ENCODE measurements at regions not wholly inside any gene's neighbourhood (a gene's known extent, or its start where the extent isn't known, plus 50 kb on each side); places are given as distances from the start of the nearest gene placed in this dataset.

DNA sequence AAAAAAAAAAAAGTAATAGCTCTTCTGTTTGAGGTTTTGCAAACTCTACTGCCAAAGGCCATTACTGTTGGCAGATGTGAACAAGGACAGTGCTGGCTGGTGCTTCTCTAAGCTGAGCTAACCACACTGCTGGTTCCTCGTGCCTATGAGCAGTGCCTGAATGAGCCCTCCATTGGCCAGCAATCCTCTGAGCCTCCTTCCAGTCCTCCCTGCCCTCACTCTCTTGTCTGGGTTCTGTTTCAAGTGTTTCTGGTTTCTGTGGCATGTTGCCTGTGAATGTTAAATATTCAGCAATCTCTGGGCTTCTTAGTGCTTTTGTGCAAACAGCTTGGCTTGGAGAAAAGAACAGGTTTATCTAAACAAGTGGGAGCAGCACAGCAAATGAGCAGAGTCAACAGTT is 161.3 kb upstream of the AUTS2 start:
- Mint-ChIP-seq H3K4me3 (no peak overlapping the region), H3K27ac (ENCODE audit: unreplicated experiment) (no peak overlapping the region), H3K4me1 (no peaks in the 10 kb centered on the region), H3K36me3 (ENCODE audit: low read depth) (no peaks in the 10 kb centered on the region), H3K27me3 (ENCODE audit: low read depth) (no peaks in the 10 kb centered on the region), H3K9me3 (no peaks in the 10 kb centered on the region)
- TF ChIP-seq, protein P1, sequence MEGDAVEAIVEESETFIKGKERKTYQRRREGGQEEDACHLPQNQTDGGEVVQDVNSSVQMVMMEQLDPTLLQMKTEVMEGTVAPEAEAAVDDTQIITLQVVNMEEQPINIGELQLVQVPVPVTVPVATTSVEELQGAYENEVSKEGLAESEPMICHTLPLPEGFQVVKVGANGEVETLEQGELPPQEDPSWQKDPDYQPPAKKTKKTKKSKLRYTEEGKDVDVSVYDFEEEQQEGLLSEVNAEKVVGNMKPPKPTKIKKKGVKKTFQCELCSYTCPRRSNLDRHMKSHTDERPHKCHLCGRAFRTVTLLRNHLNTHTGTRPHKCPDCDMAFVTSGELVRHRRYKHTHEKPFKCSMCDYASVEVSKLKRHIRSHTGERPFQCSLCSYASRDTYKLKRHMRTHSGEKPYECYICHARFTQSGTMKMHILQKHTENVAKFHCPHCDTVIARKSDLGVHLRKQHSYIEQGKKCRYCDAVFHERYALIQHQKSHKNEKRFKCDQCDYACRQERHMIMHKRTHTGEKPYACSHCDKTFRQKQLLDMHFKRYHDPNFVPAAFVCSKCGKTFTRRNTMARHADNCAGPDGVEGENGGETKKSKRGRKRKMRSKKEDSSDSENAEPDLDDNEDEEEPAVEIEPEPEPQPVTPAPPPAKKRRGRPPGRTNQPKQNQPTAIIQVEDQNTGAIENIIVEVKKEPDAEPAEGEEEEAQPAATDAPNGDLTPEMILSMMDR (conservative IDR thresholded peaks at IDR 0.05): no peak
- DNase-seq (ENCODE audit: low read depth, low spot score): no peak

- TF ChIP-seq, protein P1 (conservative IDR thresholded peaks at IDR 0.05): no peak
- Mint-ChIP-seq H3K27me3 (ENCODE audit: low read depth) (no peaks in the 10 kb centered on the region), H3K4me1 (no peaks in the 10 kb centered on the region), H3K36me3 (ENCODE audit: low read depth) (no peaks in the 10 kb centered on the region), H3K27ac (ENCODE audit: unreplicated experiment) (no peak overlapping the region), H3K4me3 (no peak overlapping the region), H3K9me3 (no peaks in the 10 kb centered on the region)
- DNase-seq (ENCODE audit: low read depth, low spot score): no peak
Measured at GRCh38 chr7:69438584-69439412, 159.5 kb upstream of the AUTS2 start.

DNA sequence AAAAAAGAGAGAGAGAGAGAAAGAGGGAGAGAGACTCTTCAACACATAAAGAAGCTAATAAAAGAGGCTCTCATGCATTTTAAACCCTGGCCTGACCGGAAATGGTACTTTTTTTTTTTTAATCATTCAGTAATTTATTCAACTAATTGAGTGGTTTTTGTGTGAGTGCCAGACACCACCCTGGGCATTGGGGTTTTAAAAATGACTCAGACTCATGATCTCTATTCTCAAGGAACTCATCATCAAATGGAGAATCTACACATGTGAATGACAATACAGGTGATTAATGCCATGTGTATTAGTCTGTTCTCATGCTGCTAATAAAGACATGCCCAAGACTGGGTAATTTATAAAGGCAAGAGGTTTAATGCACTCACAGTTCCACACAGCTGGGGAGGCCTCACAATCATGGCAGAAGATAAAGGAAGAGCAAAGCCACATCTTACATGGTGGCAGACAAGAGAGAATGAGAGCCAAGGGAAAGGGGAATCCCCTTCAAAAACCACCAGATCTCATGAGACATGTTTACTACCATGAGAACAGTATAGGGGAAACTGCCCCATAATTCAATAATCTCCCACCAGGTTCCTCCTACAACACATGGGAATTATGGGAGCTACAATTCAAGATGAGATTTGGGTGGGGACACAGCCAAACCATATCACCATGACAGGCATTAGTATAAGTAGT is 158.5 kb upstream of the AUTS2 start:
- no peaks in the 10 kb centered on the region for H3K9me3 Mint-ChIP-seq
- H3K36me3 Mint-ChIP-seq (ENCODE audit: low read depth): no peaks in the 10 kb centered on the region
- H3K4me1 Mint-ChIP-seq: no peaks in the 10 kb centered on the region
- H3K27ac Mint-ChIP-seq (ENCODE audit: unreplicated experiment): no peak overlapping the region
- TF ChIP-seq, protein P1 (conservative IDR thresholded peaks at IDR 0.05): no peak
- no peak overlapping the region for H3K4me3 Mint-ChIP-seq
- DNase-seq (ENCODE audit: low read depth, low spot score): no peak
- no peaks in the 10 kb centered on the region for H3K27me3 Mint-ChIP-seq (ENCODE audit: low read depth)

- Mint-ChIP-seq H3K4me3 (no peak overlapping the region), H3K27me3 (ENCODE audit: low read depth) (no peaks in the 10 kb centered on the region), H3K9me3 (no peaks in the 10 kb centered on the region), H3K36me3 (ENCODE audit: low read depth) (no peaks in the 10 kb centered on the region), H3K4me1 (peaks cover 4% of the 10 kb centered on the region), H3K27ac (ENCODE audit: unreplicated experiment) (no peak overlapping the region)
- DNase-seq (ENCODE audit: low read depth, low spot score): no peak
- TF ChIP-seq, protein P1 (conservative IDR thresholded peaks at IDR 0.05): no peak
Measured at GRCh38 chr7:69440976-69441375, 157.3 kb upstream of the AUTS2 start.

DNA sequence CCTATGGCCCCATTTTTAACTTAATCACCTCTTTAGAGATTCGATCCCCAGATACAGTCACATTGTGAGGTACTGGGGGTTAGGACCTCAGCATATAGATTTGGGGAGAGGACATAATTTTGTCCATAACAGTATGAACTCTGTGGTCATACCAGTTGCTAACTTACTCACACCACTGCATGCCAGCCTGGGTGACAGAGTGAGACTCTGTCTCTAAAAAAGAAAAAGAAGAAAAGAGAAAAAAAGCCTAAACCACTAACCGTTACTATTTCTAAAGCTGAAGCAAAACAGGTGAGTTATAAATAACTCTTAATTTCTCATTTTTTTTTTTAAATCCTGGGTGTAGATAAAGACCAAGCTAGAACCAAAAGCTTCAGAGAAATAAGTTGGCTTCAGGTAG is 155.1 kb upstream of the AUTS2 start:
- H3K9me3 Mint-ChIP-seq: no peaks in the 10 kb centered on the region

More for the DNA sequence above, 155.1 kb upstream of the AUTS2 start:
- TF ChIP-seq, protein P1 (conservative IDR thresholded peaks at IDR 0.05): no peak
- no peaks in the 10 kb centered on the region for H3K36me3 Mint-ChIP-seq (ENCODE audit: low read depth)
- peaks cover 7% of the 10 kb centered on the region for H3K4me1 Mint-ChIP-seq
- no peak overlapping the region for H3K4me3 Mint-ChIP-seq
- no peak overlapping the region for H3K27ac Mint-ChIP-seq (ENCODE audit: unreplicated experiment)
- no peak for DNase-seq (ENCODE audit: low read depth, low spot score)
- no peaks in the 10 kb centered on the region for H3K27me3 Mint-ChIP-seq (ENCODE audit: low read depth)
